ENCODE measurements at regions not wholly inside any gene's neighbourhood (a gene's known extent, or its start where the extent isn't known, plus 50 kb on each side); places are given as distances from the start of the nearest gene placed in this dataset.

GRCh38 chr4:104772849-104773248 is 278.2 kb upstream of the CXXC4 start:
- TF ChIP-seq, protein P1, sequence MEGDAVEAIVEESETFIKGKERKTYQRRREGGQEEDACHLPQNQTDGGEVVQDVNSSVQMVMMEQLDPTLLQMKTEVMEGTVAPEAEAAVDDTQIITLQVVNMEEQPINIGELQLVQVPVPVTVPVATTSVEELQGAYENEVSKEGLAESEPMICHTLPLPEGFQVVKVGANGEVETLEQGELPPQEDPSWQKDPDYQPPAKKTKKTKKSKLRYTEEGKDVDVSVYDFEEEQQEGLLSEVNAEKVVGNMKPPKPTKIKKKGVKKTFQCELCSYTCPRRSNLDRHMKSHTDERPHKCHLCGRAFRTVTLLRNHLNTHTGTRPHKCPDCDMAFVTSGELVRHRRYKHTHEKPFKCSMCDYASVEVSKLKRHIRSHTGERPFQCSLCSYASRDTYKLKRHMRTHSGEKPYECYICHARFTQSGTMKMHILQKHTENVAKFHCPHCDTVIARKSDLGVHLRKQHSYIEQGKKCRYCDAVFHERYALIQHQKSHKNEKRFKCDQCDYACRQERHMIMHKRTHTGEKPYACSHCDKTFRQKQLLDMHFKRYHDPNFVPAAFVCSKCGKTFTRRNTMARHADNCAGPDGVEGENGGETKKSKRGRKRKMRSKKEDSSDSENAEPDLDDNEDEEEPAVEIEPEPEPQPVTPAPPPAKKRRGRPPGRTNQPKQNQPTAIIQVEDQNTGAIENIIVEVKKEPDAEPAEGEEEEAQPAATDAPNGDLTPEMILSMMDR (tag by site-specific recombination; IDR thresholded peaks at IDR 0.05), result no peak
- TF ChIP-seq YY1 (tag by site-specific recombination; IDR thresholded peaks at IDR 0.05), result no peak
- TF ChIP-seq GLI4 (tag by site-specific recombination; IDR thresholded peaks at IDR 0.05), result no peak
- TF ChIP-seq, protein P2, sequence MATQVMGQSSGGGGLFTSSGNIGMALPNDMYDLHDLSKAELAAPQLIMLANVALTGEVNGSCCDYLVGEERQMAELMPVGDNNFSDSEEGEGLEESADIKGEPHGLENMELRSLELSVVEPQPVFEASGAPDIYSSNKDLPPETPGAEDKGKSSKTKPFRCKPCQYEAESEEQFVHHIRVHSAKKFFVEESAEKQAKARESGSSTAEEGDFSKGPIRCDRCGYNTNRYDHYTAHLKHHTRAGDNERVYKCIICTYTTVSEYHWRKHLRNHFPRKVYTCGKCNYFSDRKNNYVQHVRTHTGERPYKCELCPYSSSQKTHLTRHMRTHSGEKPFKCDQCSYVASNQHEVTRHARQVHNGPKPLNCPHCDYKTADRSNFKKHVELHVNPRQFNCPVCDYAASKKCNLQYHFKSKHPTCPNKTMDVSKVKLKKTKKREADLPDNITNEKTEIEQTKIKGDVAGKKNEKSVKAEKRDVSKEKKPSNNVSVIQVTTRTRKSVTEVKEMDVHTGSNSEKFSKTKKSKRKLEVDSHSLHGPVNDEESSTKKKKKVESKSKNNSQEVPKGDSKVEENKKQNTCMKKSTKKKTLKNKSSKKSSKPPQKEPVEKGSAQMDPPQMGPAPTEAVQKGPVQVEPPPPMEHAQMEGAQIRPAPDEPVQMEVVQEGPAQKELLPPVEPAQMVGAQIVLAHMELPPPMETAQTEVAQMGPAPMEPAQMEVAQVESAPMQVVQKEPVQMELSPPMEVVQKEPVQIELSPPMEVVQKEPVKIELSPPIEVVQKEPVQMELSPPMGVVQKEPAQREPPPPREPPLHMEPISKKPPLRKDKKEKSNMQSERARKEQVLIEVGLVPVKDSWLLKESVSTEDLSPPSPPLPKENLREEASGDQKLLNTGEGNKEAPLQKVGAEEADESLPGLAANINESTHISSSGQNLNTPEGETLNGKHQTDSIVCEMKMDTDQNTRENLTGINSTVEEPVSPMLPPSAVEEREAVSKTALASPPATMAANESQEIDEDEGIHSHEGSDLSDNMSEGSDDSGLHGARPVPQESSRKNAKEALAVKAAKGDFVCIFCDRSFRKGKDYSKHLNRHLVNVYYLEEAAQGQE (tag by site-specific recombination; IDR thresholded peaks at IDR 0.05), result no peak
- TF ChIP-seq HOXA7 (CRISPR knock-in tag; IDR thresholded peaks at IDR 0.05; ENCODE audit: borderline replicate concordance), result no peak
- no peak for TF ChIP-seq TCF7L2 (IDR thresholded peaks at IDR 0.05; ENCODE audit: borderline replicate concordance, low read depth, low read length)
- TF ChIP-seq ZNF311 (tag by site-specific recombination; IDR thresholded peaks at IDR 0.05; ENCODE audit: borderline replicate concordance), result no peak
- TF ChIP-seq ZNF830 (tag by site-specific recombination; IDR thresholded peaks at IDR 0.05; ENCODE audit: low read depth), result no peak
- no peak for TF ChIP-seq ZNF747 (tag by site-specific recombination; IDR thresholded peaks at IDR 0.05)
- TF ChIP-seq KLF1 (tag by site-specific recombination; IDR thresholded peaks at IDR 0.05), result no peak

Measured in HEK293 (cell line).